A549 (cell line): ENCODE measurements at regions not wholly inside any gene's neighbourhood (a gene's known extent, or its start where the extent isn't known, plus 50 kb on each side); places are given as distances from the start of the nearest gene placed in this dataset.
A peak's percentile ranks its signal among the peaks of the same experiment; 100 is the strongest.
"Not testable (repeated sequence)": the region's sequence is repeated elsewhere in the genome, so short reads cannot be mapped to it uniquely, and the experiment has no call there.

Source experiments
- ATAC-seq, 2 experiments: fragments of 200-7000 bp in 1 of 2; fragments of >200 bp in 1 of 2; cut with Nextera tagmentation in 1 of 2; cut with Tn5 transposase in 1 of 2; 3 replicates each; pipeline versions ENCODE4 v1.8.0 to v1.9.1; 2018 to 2020; ENCODE audit warnings: mild to moderate bottlenecking in 1 of 2, moderate library complexity in 1 of 2
- CTCF ChIA-PET: fragments of 300-600 bp; sonication (Branson Sonifier 250); formaldehyde crosslinking; extraction: SDS; loops from one replicate; lab custom pipeline; 2021; ENCODE audit warnings: antibody characterized with exemption, inconsistent platforms; lab: Yijun Ruan, JAX
- POLR2A ChIA-PET: fragments of 350-600 bp; formaldehyde crosslinking; extraction: SDS; loops from one replicate; lab custom pipeline; 2021; ENCODE audit warnings: antibody characterized with exemption, inconsistent platforms; lab: Yijun Ruan, JAX
- DNase-seq, 2 experiments: peaks; one replicate each; pipeline versions ENCODE4 v3.0.0 to v3.0.0-alpha.2; 2011 to 2016; ENCODE audit warnings: low read depth in 1 of 2, low spot score in 1 of 2
- FAIRE-seq: peaks from 2 replicates; lab custom pipeline; 2011; peaks lifted over from hg19 to GRCh38; lab: Jason Lieb, UNC
- H3K27ac ChIP-seq, 2 experiments: fragments of >200 bp; sonication (Bioruptor Twin); formaldehyde crosslinking; 3 replicates each; pipeline ENCODE4 v1.5.1; 2016 to 2017
- H3K4me1 ChIP-seq: fragments of >200 bp; sonication (Bioruptor Twin); formaldehyde crosslinking; 3 replicates; pipeline ENCODE4 v1.6.1; 2016
- H3K4me2 ChIP-seq: fragments of >200 bp; sonication (Bioruptor Twin); formaldehyde crosslinking; 3 replicates; pipeline ENCODE4 v1.6.1; 2016
- H3K4me3 ChIP-seq: fragments of >200 bp; sonication (Bioruptor Twin); formaldehyde crosslinking; 3 replicates; pipeline ENCODE4 v1.5.1; 2016
- H3K9me3 ChIP-seq: fragments of >200 bp; sonication (Bioruptor Twin); formaldehyde crosslinking; 3 replicates; pipeline ENCODE4 v1.6.1; 2016
- EHF ChIP-seq: fragments of 250-450 bp; sonication (Bioruptor Pico); IDR thresholded peaks from 2 replicates; pipeline ENCODE4 v1.5.0; 2020; ENCODE audit warnings: mild to moderate bottlenecking
- FOSL2 ChIP-seq, 2 experiments: fragments of 450-650 bp in 1 of 2; fragments of >200 bp in 1 of 2; sonication (Bioruptor Twin) in 1 of 2; formaldehyde crosslinking; IDR thresholded peaks; 2 replicates each; pipeline versions ENCODE4 v1.5.0 to v1.6.1; 2016 to 2020; ENCODE audit warnings: mild to moderate bottlenecking in 1 of 2, moderate library complexity in 1 of 2
- GATA3 ChIP-seq: IDR thresholded peaks from 2 replicates; pipeline ENCODE4 v1.6.1; 2012; ENCODE audit warnings: borderline replicate concordance
- HEYL ChIP-seq: fragments of 250-450 bp; sonication (Bioruptor Pico); IDR thresholded peaks from 2 replicates; pipeline ENCODE4 v1.8.0; 2021; ENCODE audit warnings: mild to moderate bottlenecking, moderate library complexity
- HOXA7 ChIP-seq: fragments of 250-450 bp; sonication (Bioruptor Pico); IDR thresholded peaks from 2 replicates; pipeline ENCODE4 v1.5.0; 2020; ENCODE audit warnings: mild to moderate bottlenecking, moderate library complexity
- MAZ ChIP-seq: fragments of 150-350 bp; IDR thresholded peaks from 2 replicates; pipeline ENCODE4 v1.6.1; 2014; ENCODE audit warnings: antibody characterized with exemption, low read depth, low read length, borderline replicate concordance
- NFE2L2 ChIP-seq: fragments of 150-350 bp; conservative IDR thresholded peaks from 2 replicates; pipeline ENCODE4 v1.6.1; 2014; ENCODE audit warnings: low read length
- NPAS2 ChIP-seq: fragments of 250-450 bp; sonication (Bioruptor Pico); IDR thresholded peaks from 2 replicates; pipeline ENCODE4 v1.8.0; 2022; ENCODE audit warnings: mild to moderate bottlenecking, moderate library complexity, borderline replicate concordance
- POLR2A ChIP-seq: IDR thresholded peaks from 2 replicates; pipeline ENCODE4 v1.6.1; 2012; ENCODE audit warnings: mild to moderate bottlenecking, low read length
- RAD21 ChIP-seq, 2 experiments: fragments of >200 bp in 1 of 2; sonication (Bioruptor Twin) in 1 of 2; formaldehyde crosslinking in 1 of 2; IDR thresholded peaks in 1 of 2; conservative IDR thresholded peaks in 1 of 2; 2 replicates in 1 of 2; 3 replicates in 1 of 2; pipeline ENCODE4 v1.6.1; 2012 to 2018; ENCODE audit warnings: inconsistent platforms in 1 of 2
- RARB ChIP-seq: fragments of 250-450 bp; sonication (Bioruptor Pico); IDR thresholded peaks from 2 replicates; pipeline ENCODE4 v1.8.0; 2021; ENCODE audit warnings: mild to moderate bottlenecking, moderate library complexity
- RCOR1 ChIP-seq: fragments of 150-350 bp; IDR thresholded peaks from 2 replicates; pipeline ENCODE4 v1.6.1; 2014; ENCODE audit warnings: antibody characterized with exemption, low read length, low read depth
- SMC3 ChIP-seq: fragments of >200 bp; sonication (Bioruptor Twin); formaldehyde crosslinking; IDR thresholded peaks from 3 replicates; pipeline ENCODE4 v1.6.1; 2018; ENCODE audit warnings: inconsistent platforms
- ZC3H11A ChIP-seq: fragments of 450-650 bp; IDR thresholded peaks from 2 replicates; pipeline ENCODE4 v1.6.1; 2014; ENCODE audit warnings: antibody characterized with exemption, mild to moderate bottlenecking
- ZNF302 ChIP-seq: fragments of 250-450 bp; sonication (Bioruptor Pico); IDR thresholded peaks from 2 replicates; pipeline ENCODE4 v1.9.0; 2021; ENCODE audit warnings: inconsistent platforms, mild to moderate bottlenecking, moderate library complexity
- ZSCAN20 ChIP-seq: fragments of 250-450 bp; sonication (Bioruptor Pico); IDR thresholded peaks from 2 replicates; pipeline ENCODE4 v1.8.0; 2022; ENCODE audit warnings: mild to moderate bottlenecking, moderate library complexity
- WGBS: methylation state at CpG from one replicate; pipeline ENCODE4 v1.1.6; 2017; ENCODE audit errors: missing lambda C conversion rate; 5-methylcytosine and 5-hydroxymethylcytosine counted together
- TF ChIP-seq, protein P1 (sequence below): fragments of >200 bp; sonication (Bioruptor Twin); formaldehyde crosslinking; IDR thresholded peaks from 3 replicates; pipeline ENCODE4 v1.6.1; 2016
- TF ChIP-seq, protein P2 (sequence below): fragments of 200-600 bp; sonication (generic); IDR thresholded peaks from 2 replicates; pipeline ENCODE4 v1.6.1; 2016; ENCODE audit warnings: antibody characterized with exemption, mild to moderate bottlenecking, moderate library complexity

DNA sequence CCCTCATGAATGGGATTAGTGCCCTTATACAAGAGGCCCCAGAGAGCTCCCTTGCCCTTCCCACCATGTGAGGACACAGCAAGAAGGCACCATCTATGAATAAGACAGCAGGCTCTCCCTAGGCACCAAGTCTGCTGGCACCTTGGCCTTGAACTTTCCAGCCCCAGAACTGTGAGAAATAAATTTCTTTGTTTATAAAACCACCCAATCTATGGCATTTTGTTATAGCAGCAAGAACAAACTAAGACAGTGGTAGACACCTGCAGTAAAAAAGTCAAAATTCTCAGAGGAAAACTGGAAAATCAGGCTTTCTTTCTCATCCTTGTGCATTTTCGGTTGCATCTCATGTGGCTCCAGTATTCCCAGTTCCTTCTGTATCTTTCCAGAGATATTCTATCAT, 90.3 kb downstream of the LSM3 start:
- CTCF ChIA-PET: interaction anchor here (2.3 kb wide), 1 partner anchor 199 kb away, joined by 15 read pairs; no protein-coding TSS in a partner anchor
- POLR2A ChIA-PET: interaction anchor here (0.5 kb wide), 1 partner anchor 382 kb away, joined by 3 read pairs; no protein-coding TSS in a partner anchor

DNA sequence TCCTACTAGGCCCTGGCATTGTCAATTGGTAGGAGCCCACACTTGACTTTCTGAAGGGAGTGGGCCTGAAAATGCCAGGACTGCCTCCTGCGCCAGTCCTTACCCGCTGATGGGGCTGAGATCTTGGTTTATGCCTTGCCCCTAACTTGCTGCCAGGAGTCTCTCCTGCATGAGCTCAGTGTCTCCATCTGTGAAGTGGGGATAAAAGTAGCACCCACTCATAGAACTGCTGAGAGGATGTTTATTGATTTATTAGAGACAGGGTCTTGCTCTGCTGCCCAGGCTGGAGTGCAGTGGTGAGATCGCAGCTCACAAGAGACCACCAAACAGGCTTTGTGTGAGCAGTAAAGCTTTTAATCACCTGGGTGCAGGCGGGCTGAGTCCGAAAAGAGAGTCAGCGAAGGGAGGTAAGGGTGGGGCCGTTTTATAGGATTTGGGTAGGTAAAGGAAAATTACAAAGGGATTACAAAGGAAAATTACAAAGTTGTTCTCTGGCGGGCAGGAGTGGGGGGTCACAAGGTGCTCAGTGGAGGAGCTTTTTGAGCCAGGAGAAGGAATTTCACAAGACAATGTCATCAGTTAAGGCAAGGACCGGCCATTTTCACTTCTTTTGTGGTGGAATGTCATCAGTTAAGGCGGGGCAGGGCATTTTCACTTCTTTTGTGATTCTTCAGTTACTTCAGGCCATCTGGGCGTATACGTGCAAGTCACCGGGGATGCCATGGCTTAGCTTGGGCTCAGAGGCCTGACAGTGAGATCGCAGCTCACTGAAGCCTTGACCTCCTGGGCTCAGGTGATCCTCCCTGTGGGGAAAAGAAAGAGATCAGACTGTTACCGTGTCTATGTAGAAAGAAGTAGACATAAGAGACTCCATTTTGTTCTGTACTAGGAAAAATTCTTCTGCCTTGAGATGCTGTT, 93.7 kb downstream of the LSM3 start:
- H3K4me2 ChIP-seq, FAIRE-seq, POLR2A ChIA-PET, DNase-seq, H3K4me3 ChIP-seq, ATAC-seq, H3K4me1 ChIP-seq, H3K27ac ChIP-seq, H3K9me3 ChIP-seq: not testable (repeated sequence)
- WGBS: 88% methylated on average over 15 of the region's 15 CpGs
- CTCF ChIA-PET: interaction anchor here (3.5 kb wide), 1 partner anchor 11 kb away, joined by 23 read pairs; no protein-coding TSS in a partner anchor

More for the DNA sequence above, 90.3 kb downstream of the LSM3 start:
- WGBS: 88% methylated on average over 1 of the region's 1 CpG
- no peak for ATAC-seq
- Histone ChIP-seq H3K9me3 (peaks cover 6% of the 10 kb centered on the region; the same call in 1 of the 3 replicates), H3K4me3 (no peak overlapping the region), H3K27ac (no peak overlapping the region), H3K4me2 (no peak overlapping the region), H3K4me1 (peaks cover 16% of the 10 kb centered on the region)
- DNase-seq: no peak
- TF ChIP-seq EHF (CRISPR knock-in tag) (no peak), RAD21 (conservative IDR thresholded peaks at IDR 0.05 in 1 of 2, IDR thresholded peaks at IDR 0.05 in 1 of 2) (no peak), ZSCAN20 (CRISPR knock-in tag) (no peak)
- no peak for FAIRE-seq

DNA sequence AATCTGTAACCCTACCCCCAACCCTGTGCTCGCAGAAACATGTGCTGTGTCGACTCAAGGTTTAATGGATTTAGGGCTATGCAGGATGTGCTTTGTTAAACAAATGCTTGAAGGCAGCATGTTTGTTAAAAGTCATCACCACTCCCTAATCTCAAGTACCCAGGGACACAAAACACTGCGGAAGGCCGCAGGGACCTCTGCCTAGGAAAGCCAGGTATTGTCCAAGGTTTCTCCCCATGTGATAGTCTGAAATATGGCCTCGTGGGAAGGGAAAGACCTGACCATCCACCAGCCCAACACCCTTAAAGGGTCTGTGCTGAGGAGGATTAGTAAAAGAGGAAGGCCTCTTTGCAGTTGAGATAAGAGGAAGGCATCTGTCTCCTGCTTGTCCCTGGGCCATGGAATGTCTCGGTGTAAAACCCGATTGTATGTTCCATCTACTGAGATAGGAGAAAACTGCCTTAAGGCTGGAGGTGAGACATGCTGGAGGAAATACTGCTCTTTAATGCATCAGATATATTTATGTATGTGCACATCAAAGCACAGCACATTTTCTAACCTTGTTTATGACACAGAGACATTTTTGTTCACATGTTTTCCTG, 94.4 kb downstream of the LSM3 start:
- CTCF ChIA-PET: interaction anchor here (3.5 kb wide), 1 partner anchor 12 kb away, joined by 23 read pairs; no protein-coding TSS in a partner anchor
- H3K4me3 ChIP-seq, H3K27ac ChIP-seq, ATAC-seq, DNase-seq, POLR2A ChIA-PET, H3K4me1 ChIP-seq, H3K9me3 ChIP-seq, FAIRE-seq, H3K4me2 ChIP-seq: not testable (repeated sequence)
- 46% methylated on average over 5 of the region's 7 CpGs for WGBS

DNA sequence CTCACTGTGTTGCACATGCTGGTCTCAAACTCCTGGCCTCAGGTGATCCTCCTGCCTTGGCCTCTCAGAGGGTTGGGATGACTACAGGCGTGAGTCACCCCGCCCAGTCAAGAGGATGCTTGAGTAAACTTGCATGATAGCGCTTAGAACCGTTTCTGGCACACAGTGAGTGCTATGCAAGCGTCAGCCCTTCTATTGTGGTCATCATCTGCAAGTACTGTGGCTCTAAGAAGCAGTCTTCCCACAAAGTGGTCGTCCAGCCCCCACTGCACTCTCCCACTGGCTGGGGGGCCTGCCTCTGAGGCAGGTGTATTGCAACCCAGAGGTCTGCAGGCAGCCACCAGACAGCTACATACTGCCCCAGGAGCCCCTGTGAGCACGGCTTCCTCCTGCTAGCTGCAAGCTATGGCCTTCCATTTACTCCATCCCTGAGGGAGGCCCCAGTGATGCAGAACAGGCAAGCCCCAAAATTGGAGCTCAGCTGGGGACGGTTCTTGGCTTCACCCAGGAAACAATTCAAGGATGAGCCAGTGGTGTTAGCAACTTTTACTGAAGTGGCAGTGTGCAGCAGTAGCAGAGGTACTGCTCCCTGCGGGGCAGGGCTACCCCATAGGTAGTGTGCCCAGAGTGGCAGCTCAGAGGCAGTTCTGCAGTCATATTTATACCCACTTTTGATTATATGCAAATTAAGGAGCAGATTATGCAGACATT, 95.4 kb downstream of the LSM3 start:
- ChIA-PET POLR2A (no interaction called here), CTCF (interaction anchor here (2.1 to 3.9 kb wide), 2 partner anchors 12 to 15 kb away, joined by 6 to 18 read pairs; no protein-coding TSS in a partner anchor)
- 62% methylated on average over 9 of the region's 9 CpGs for WGBS
- H3K4me3 ChIP-seq: no peak overlapping the region
- H3K4me1 ChIP-seq: peaks cover 8% of the 10 kb centered on the region; the same call in 2 of the 3 replicates
- no peak for FAIRE-seq
- no peak overlapping the region for H3K4me2 ChIP-seq
- ATAC-seq: peak; percentile 30 to 45; a peak in 5 of 6 replicates
- TF ChIP-seq HEYL (no peak), NFE2L2 (no peak), HOXA7 (CRISPR knock-in tag) (no peak), RARB (CRISPR knock-in tag) (no peak), MAZ (no peak), FOSL2 (IDR thresholded peaks at IDR 0.05) (no peak), FOSL2 (CRISPR knock-in tag; IDR thresholded peaks at IDR 0.05) (peak; percentile 40; the same call in 1 of the 2 replicates)
- DNase-seq: peak in 1 of 2 experiments; percentile 24
- no peak overlapping the region for H3K27ac ChIP-seq
- peaks cover under 1% of the 10 kb centered on the region; the same call in 1 of the 3 replicates for H3K9me3 ChIP-seq

DNA sequence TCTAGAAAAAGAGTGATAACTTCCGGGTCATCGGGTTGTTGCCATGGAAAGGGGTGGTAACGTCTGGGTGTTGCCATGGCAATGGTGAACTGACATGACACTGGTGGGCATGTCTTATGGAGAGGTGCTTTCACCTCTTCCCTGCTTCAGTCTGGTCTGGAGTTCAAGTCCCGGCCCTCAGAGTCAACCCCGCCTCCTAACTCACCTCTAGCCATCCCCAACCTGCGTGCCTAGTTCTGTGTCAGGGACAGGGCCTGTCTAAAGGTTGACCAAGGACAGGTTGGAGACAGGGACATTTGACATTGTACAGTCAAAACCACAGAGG, 96.0 kb downstream of the LSM3 start:
- ATAC-seq (peak in 1 of 2 experiments; percentile 17; a peak in 2 of 6 replicates), FAIRE-seq (no peak), DNase-seq (no peak)
- H3K9me3 ChIP-seq: no peaks in the 10 kb centered on the region
- CTCF ChIA-PET: interaction anchor here (2.1 to 3.9 kb wide), 2 partner anchors 13 to 15 kb away, joined by 6 to 18 read pairs; no protein-coding TSS in a partner anchor
- POLR2A ChIA-PET: no interaction called here
- 76% methylated on average over 6 of the region's 6 CpGs for WGBS
- H3K27ac ChIP-seq: no peak overlapping the region
- H3K4me3 ChIP-seq: no peak overlapping the region
- H3K4me2 ChIP-seq: no peak overlapping the region
- H3K4me1 ChIP-seq: peaks cover 11% of the 10 kb centered on the region; the same call in 2 of the 3 replicates
- TF ChIP-seq ZC3H11A: no peak
- TF ChIP-seq POLR2A: no peak
- TF ChIP-seq, protein P1, sequence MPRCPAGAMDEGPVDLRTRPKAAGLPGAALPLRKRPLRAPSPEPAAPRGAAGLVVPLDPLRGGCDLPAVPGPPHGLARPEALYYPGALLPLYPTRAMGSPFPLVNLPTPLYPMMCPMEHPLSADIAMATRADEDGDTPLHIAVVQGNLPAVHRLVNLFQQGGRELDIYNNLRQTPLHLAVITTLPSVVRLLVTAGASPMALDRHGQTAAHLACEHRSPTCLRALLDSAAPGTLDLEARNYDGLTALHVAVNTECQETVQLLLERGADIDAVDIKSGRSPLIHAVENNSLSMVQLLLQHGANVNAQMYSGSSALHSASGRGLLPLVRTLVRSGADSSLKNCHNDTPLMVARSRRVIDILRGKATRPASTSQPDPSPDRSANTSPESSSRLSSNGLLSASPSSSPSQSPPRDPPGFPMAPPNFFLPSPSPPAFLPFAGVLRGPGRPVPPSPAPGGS: no peak
- no peak for TF ChIP-seq SMC3
- no peak for TF ChIP-seq RCOR1
- TF ChIP-seq, protein P2, sequence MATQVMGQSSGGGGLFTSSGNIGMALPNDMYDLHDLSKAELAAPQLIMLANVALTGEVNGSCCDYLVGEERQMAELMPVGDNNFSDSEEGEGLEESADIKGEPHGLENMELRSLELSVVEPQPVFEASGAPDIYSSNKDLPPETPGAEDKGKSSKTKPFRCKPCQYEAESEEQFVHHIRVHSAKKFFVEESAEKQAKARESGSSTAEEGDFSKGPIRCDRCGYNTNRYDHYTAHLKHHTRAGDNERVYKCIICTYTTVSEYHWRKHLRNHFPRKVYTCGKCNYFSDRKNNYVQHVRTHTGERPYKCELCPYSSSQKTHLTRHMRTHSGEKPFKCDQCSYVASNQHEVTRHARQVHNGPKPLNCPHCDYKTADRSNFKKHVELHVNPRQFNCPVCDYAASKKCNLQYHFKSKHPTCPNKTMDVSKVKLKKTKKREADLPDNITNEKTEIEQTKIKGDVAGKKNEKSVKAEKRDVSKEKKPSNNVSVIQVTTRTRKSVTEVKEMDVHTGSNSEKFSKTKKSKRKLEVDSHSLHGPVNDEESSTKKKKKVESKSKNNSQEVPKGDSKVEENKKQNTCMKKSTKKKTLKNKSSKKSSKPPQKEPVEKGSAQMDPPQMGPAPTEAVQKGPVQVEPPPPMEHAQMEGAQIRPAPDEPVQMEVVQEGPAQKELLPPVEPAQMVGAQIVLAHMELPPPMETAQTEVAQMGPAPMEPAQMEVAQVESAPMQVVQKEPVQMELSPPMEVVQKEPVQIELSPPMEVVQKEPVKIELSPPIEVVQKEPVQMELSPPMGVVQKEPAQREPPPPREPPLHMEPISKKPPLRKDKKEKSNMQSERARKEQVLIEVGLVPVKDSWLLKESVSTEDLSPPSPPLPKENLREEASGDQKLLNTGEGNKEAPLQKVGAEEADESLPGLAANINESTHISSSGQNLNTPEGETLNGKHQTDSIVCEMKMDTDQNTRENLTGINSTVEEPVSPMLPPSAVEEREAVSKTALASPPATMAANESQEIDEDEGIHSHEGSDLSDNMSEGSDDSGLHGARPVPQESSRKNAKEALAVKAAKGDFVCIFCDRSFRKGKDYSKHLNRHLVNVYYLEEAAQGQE: no peak
- TF ChIP-seq GATA3: no peak
- TF ChIP-seq NPAS2 (CRISPR knock-in tag): no peak
- TF ChIP-seq ZNF302: no peak
